ENCODE measurements at regions not wholly inside any gene's neighbourhood (a gene's known extent, or its start where the extent isn't known, plus 50 kb on each side); places are given as distances from the start of the nearest gene placed in this dataset.
"Not testable (repeated sequence)": the region's sequence is repeated elsewhere in the genome, so short reads cannot be mapped to it uniquely, and the experiment has no call there.

DNA sequence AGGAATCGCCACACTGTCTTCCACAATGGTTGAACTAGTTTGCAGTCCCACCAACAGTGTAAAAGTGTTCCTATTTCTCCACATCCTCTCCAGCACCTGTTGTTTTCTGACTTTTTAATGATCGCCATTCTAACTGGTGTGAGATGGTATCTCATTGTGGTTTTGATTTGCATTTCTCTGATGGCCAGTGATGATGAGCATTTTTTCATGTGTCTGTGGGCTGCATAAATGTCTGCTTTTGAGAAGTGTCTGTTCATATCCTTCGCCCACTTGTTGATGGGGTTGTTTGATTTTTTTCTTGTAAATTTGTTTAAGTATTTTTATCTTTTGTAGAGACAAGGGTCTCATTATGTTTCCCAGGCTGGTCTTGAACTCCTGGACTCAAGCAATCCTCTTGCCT lies 128.5 kb downstream of the EMP1 start:
- DNase-seq (ENCODE audit: low read depth in 4 of 4, low spot score in 2 of 4), result not testable (repeated sequence)

GRCh38 chr12:13318231-13319015 lies 121.9 kb downstream of the EMP1 start:
- no peak for DNase-seq (ENCODE audit: low read depth in 4 of 4, low spot score in 2 of 4)

GRCh38 chr12:13316587-13317246 lies 120.2 kb downstream of the EMP1 start:
- DNase-seq (ENCODE audit: low read depth in 4 of 4, low spot score in 2 of 4), result no peak

GRCh38 chr12:13313886-13314285 lies 117.4 kb downstream of the EMP1 start:
- no peak for DNase-seq (ENCODE audit: low read depth in 4 of 4, low spot score in 2 of 4)

- no peak for DNase-seq (ENCODE audit: low read depth in 4 of 4, low spot score in 2 of 4)
Observed at GRCh38 chr12:13311551-13311950, 115.0 kb downstream of the EMP1 start.

DNA sequence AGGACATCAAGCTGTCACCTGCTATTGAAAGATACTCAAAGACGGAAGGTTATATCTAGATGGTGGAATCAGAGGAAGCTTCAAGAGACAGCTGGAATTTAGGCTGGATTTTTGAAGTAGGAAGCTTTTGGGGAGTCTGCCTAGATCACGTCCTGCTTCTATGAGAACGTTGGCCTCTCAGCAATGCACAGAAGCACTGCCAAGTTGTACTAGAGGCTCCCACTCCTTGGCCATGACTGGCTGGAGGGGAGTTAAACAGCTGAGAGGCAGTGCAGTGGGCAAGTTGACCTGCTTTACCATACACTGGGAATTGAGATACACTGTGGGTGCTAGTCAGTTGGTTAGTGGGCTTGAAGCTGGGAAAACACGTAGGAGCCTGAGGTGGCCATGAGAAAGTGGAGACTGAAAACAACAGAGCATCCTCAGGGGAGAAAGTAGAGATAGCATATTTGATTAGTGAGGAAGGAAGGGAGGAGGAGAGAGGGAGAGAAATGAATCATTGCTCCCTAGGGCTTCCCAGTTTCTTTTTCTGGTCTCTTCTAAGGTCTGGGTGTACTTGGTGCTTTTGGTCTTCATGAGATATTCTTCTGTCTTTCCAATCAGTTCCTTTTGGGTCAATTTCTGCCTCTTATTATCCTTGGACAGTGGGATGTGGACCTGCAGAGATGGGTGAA lies 110.8 kb downstream of the EMP1 start:
- no peak for DNase-seq (ENCODE audit: low read depth in 4 of 4, low spot score in 2 of 4)

- no peak for DNase-seq (ENCODE audit: low read depth in 4 of 4, low spot score in 2 of 4)
Observed at GRCh38 chr12:13304924-13305323, 108.4 kb downstream of the EMP1 start.

DNA sequence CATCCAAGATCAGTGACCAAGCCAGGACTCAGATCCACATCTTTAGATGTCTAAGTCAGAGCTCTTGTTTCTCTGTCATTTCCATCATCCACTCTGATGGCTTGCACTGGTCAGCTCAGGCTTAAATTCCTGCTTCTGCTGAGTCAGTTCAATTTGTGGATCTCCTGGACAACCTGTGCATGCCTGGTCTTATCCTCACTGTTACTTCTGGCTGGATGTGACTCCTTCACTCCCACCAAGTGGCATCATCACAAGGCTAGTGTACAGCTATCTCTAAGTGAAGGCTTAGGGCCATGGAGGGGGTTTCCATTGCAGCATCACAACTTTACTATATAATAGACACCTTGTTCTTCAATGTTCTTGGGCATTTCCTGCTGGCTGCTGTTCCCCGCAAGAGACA lies 102.9 kb downstream of the EMP1 start:
- DNase-seq (ENCODE audit: low read depth in 4 of 4, low spot score in 2 of 4), result no peak

DNA sequence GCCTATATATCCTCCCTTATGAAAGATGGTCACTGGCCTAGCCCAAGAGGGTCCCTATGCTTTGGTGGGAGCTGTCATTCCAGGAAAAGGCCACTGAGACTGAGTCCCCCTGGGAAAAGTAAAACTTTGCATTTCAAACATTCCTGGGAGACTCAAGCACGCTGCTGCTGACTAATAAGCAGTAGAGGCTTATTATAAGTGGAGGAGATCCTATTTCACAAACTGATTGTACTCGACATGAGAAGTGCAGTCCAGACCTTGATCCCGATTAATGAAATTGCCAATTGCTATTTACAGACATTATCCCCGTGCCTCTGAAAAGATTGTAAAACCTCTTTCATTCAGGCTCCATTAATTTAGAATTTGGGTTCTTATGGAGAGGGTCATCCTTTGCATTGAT lies 96.6 kb downstream of the EMP1 start:
- DNase-seq (ENCODE audit: low read depth in 4 of 4, low spot score in 2 of 4), result no peak

DNA sequence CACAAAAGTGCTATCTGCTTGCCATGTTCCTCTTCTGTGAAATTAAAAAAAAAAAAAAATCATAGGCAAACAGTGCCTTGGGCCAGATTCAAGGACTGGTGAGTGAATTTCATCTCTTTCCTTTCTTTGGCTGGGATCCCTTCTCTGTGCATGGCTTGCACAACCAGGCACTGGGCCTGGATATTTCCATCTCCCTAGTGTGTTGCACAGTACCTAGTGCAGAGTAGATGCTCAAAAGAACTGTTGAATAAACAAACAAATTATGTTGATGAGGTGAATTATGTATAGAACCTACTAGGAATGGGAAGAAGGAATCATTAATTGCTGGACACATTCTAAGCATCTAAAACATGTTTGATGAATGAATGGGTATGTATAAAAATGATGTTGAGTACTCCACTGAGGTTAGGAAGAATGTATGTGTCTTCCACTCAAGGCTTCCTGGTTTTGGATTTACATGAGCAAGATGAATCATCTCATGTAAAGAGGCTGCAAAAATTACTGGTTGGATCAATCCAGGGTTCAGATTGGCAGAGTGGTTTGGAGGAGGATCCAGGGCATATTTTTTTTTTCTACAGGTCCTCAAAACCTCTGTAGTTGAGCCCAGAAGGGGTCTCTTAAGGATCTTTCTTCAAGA lies 93.2 kb downstream of the EMP1 start:
- DNase-seq (ENCODE audit: low read depth in 4 of 4, low spot score in 2 of 4), result no peak

GRCh38 chr12:13288937-13289652 lies 92.6 kb downstream of the EMP1 start:
- DNase-seq (ENCODE audit: low read depth in 4 of 4, low spot score in 2 of 4), result no peak

- no peak for DNase-seq (ENCODE audit: low read depth in 4 of 4, low spot score in 2 of 4)
Observed at GRCh38 chr12:13288501-13288900, 92.0 kb downstream of the EMP1 start.

DNA sequence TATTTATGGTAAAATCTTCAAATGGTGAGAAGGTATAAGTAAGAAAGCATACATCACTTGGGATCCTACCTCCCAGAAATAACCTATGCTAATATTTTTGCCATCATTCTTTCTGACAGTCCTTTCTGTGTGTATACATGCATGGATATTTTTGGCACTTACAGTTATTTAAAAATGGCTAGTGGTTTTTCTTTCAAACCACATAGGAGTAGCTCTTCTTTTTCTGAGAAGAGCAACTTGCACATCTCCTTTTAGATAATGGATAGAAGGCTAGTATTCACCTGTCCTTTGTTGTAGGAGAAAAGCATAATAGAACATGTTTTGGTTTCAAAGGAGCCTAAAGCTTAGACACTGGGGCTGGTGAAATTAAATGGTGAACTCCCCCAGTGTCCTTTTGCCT lies 87.3 kb downstream of the EMP1 start:
- no peak for DNase-seq (ENCODE audit: low read depth in 4 of 4, low spot score in 2 of 4)

DNA sequence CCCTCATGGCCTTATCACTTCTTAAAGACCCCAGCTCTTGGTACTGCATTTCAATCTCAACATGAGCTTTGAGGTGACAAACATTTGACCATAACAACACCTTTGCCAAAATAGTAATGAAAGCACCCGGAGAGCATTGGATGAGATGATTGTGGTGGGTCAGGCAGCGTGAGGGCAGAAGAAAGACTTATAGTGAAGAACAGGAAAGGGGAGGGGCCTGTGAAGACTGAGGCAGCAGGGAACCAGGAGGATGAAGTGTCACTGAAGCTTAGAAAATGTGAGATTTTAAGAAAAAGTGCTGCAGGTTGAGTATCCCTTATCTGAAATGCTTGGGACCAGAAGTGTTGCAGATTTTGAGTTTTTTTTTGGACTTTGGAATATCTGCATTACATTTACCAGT lies 86.3 kb downstream of the EMP1 start:
- no peak for DNase-seq (ENCODE audit: low read depth in 4 of 4, low spot score in 2 of 4)

DNA sequence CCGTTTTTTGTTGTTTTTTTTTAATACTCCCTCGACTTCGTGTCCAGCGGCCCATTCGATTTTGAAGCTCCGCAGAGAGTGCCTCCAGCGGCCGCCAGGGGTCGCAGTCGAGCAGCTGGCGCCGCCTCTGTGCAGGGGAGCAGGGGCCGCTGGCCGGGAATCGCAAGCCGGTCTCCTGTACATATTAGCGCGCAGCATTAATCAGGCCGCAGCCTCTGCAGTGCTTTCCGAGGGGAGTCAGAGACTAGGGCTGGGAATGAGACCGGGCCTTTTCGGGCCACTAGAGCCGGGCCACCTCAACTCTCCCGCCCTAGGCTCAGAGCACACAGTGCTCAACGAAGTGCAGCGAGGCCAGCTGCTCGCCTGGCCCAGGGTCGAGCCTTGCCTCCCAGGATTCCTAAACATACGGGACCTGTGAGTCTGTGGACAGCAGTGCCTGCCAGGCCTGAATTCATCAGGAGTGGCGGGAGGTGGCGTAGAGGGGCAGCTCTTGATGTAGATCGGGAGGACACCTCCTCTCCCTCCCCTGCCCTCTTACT lies 81.8 kb downstream of the EMP1 start:
- peak; percentile 44 to 76 (median 63) for DNase-seq (ENCODE audit: low read depth in 4 of 4, low spot score in 2 of 4)

DNA sequence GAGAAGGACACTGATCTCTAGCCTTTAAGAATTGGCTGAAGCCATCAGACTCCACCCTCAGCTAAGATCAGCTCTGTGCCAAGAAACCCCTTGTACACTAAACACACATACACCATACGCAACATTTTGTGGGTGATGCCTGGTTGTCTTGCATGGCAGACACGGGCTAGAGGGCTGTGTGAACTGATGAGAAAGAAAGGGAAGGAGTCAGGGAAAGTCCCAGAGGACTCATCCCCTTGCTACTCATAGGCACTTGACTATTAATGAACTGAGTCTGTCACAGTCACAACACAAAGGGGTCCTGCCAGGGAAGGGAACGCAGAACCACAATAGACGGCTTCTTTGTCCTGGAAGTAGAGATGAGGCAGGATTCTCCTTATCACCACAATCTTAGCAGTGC lies 80.8 kb downstream of the EMP1 start:
- no peak for DNase-seq (ENCODE audit: low read depth in 4 of 4, low spot score in 2 of 4)

GRCh38 chr12:13275241-13276085 lies 78.9 kb downstream of the EMP1 start:
- no peak for DNase-seq (ENCODE audit: low read depth in 4 of 4, low spot score in 2 of 4)

GRCh38 chr12:13273850-13274249 lies 77.3 kb downstream of the EMP1 start:
- DNase-seq (ENCODE audit: low read depth in 4 of 4, low spot score in 2 of 4), result no peak

DNA sequence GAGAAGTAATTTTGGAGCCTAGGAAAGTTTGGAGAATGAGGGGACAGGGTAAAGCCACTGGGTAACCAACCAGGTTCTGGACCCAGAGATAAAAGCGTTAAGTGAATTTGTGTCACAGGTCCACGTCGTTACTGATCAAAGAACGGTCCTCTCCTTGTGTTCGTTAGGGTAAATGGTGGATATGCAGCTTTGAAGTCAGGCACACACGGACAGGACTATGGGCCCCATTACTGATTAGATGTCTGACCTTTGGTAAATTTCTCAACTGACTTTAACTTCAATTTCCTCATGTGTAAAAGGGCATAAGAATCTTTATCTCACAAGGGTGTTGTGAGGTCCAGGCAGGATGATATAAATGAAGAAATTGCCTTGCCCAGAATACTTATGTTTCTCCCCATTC lies 76.6 kb downstream of the EMP1 start:
- no peak for DNase-seq (ENCODE audit: low read depth in 4 of 4, low spot score in 2 of 4)

- no peak for DNase-seq (ENCODE audit: low read depth in 4 of 4, low spot score in 2 of 4)
Observed at GRCh38 chr12:13270817-13271216, 74.3 kb downstream of the EMP1 start.

All from left renal cortex interstitium (tissue), 4 donors.